WI38 (cell line): ENCODE measurements at regions not wholly inside any gene's neighbourhood (a gene's known extent, or its start where the extent isn't known, plus 50 kb on each side); places are given as distances from the start of the nearest gene placed in this dataset.

ENCODE experiments used
- H3K4me3 ChIP-seq: 2 replicates; pipeline ENCODE4 v1.5.1; 2011; ENCODE audit warnings: low read depth, mild to moderate bottlenecking, control low read depth, low read length
- CTCF ChIP-seq: IDR thresholded peaks from 2 replicates; pipeline ENCODE4 v1.5.1; 2012; ENCODE audit warnings: low read depth, mild to moderate bottlenecking, control low read depth, low read length

- TF ChIP-seq CTCF: no peak
- H3K4me3 ChIP-seq: no peak overlapping the region
Observed at GRCh38 chr17:72046643-72047612, 73.9 kb upstream of the SOX9 start.

- no peak overlapping the region for H3K4me3 ChIP-seq
- TF ChIP-seq CTCF: no peak
Observed at GRCh38 chr17:72049914-72050313, 70.9 kb upstream of the SOX9 start.

- TF ChIP-seq CTCF: no peak
- no peak overlapping the region for H3K4me3 ChIP-seq
Observed at GRCh38 chr17:72053036-72053435, 67.8 kb upstream of the SOX9 start.

GRCh38 chr17:72053449-72053848 is 67.4 kb upstream of the SOX9 start:
- TF ChIP-seq CTCF: no peak
- no peak overlapping the region for H3K4me3 ChIP-seq

GRCh38 chr17:72056155-72056554 is 64.7 kb upstream of the SOX9 start:
- H3K4me3 ChIP-seq: no peak overlapping the region
- TF ChIP-seq CTCF: no peak

- no peak for TF ChIP-seq CTCF
- no peak overlapping the region for H3K4me3 ChIP-seq
Observed at GRCh38 chr17:72056727-72057290, 64.0 kb upstream of the SOX9 start.

GRCh38 chr17:72060084-72060483 is 60.7 kb upstream of the SOX9 start:
- no peak overlapping the region for H3K4me3 ChIP-seq
- no peak for TF ChIP-seq CTCF
